DMS79 treated with DMSO at 0.1 percent for 48 hours (cell line): ENCODE measurements at regions not wholly inside any gene's neighbourhood (a gene's known extent, or its start where the extent isn't known, plus 50 kb on each side); places are given as distances from the start of the nearest gene placed in this dataset.
"Not testable (repeated sequence)": the region's sequence is repeated elsewhere in the genome, so short reads cannot be mapped to it uniquely, and the experiment has no call there.

ENCODE experiments used
- DNase-seq: peaks from one replicate; lab custom pipeline; 2025; lab: John Stamatoyannopoulos, UW

GRCh38 chr18:79579807-79580497 lies 99.7 kb upstream of the CTDP1 start:
- DNase-seq = no peak

- no peak for DNase-seq
Measured at GRCh38 chr18:79580498-79581171, 99.0 kb upstream of the CTDP1 start.

GRCh38 chr18:79581406-79581805 lies 98.2 kb upstream of the CTDP1 start:
- no peak for DNase-seq

GRCh38 chr18:79581911-79582310 lies 97.7 kb upstream of the CTDP1 start:
- DNase-seq = no peak

- no peak for DNase-seq
Measured at GRCh38 chr18:79582978-79583377, 96.6 kb upstream of the CTDP1 start.

GRCh38 chr18:79583426-79583825 lies 96.2 kb upstream of the CTDP1 start:
- no peak for DNase-seq

- no peak for DNase-seq
Measured at GRCh38 chr18:79583984-79584401, 95.6 kb upstream of the CTDP1 start.

GRCh38 chr18:79584491-79585394 lies 94.9 kb upstream of the CTDP1 start:
- DNase-seq = no peak

GRCh38 chr18:79585395-79586370 lies 93.9 kb upstream of the CTDP1 start:
- DNase-seq = no peak

GRCh38 chr18:79586436-79587225 lies 93.0 kb upstream of the CTDP1 start:
- DNase-seq = no peak

GRCh38 chr18:79587226-79587741 lies 92.3 kb upstream of the CTDP1 start:
- no peak for DNase-seq

- peak; percentile 24 for DNase-seq
Measured at GRCh38 chr18:79587779-79588635, 91.6 kb upstream of the CTDP1 start.

- no peak for DNase-seq
Measured at GRCh38 chr18:79588636-79589481, 90.7 kb upstream of the CTDP1 start.

GRCh38 chr18:79589601-79590091 lies 90.0 kb upstream of the CTDP1 start:
- peak; percentile 67 for DNase-seq

- DNase-seq = no peak
Measured at GRCh38 chr18:79590191-79591031, 89.2 kb upstream of the CTDP1 start.

- no peak for DNase-seq
Measured at GRCh38 chr18:79591032-79591308, 88.6 kb upstream of the CTDP1 start.

- DNase-seq = not testable (repeated sequence)
Measured at GRCh38 chr18:79592684-79593083, 86.9 kb upstream of the CTDP1 start.
